DND-41 (cell line): ENCODE measurements at regions not wholly inside any gene's neighbourhood (a gene's known extent, or its start where the extent isn't known, plus 50 kb on each side); places are given as distances from the start of the nearest gene placed in this dataset.

Experiments used
- ATAC-seq: fragments of 200-7000 bp; cut with Tn5 transposase; 3 replicates; pipeline ENCODE4 v1.9.1; 2021; ENCODE audit warnings: low read depth; ENCODE audit not compliant: insufficient read depth
- DNase-seq: peaks from one replicate; pipeline ENCODE4 v3.0.0-alpha.2; 2020
- H2AFZ ChIP-seq: 2 replicates; pipeline ENCODE4 v1.6.0; 2012; ENCODE audit warnings: low read depth, low read length
- H3K27ac ChIP-seq: 2 replicates; pipeline ENCODE4 v1.5.1; 2012; ENCODE audit warnings: low read length, inconsistent platforms
- H3K27me3 ChIP-seq: fragments of 200-600 bp; sonication (generic); 2 replicates; pipeline ENCODE4 v1.6.0; 2012; ENCODE audit warnings: low read length, mild to moderate bottlenecking, inconsistent platforms; ENCODE audit not compliant: insufficient read depth, poor library complexity
- H3K36me3 ChIP-seq: 2 replicates; pipeline ENCODE4 v1.5.1; 2012; ENCODE audit warnings: low read length, inconsistent platforms; ENCODE audit not compliant: insufficient read depth
- H3K4me1 ChIP-seq: 2 replicates; pipeline ENCODE4 v1.5.1; 2012; ENCODE audit warnings: mild to moderate bottlenecking, low read length; ENCODE audit not compliant: insufficient read depth
- H3K4me2 ChIP-seq: 2 replicates; pipeline ENCODE4 v1.6.0; 2012; ENCODE audit warnings: mild to moderate bottlenecking, moderate library complexity, low read length, inconsistent platforms; ENCODE audit not compliant: insufficient read depth
- H3K4me3 ChIP-seq, 2 experiments: fragments of 200-600 bp in 1 of 2; shearing (Covaris generic) in 1 of 2; 2 replicates each; pipeline ENCODE4 v1.5.1; 2012 to 2016; ENCODE audit warnings: inconsistent platforms in 2 of 2, low read length in 2 of 2, mild to moderate bottlenecking in 2 of 2, low read depth in 1 of 2, moderate library complexity in 1 of 2
- H3K79me2 ChIP-seq: 2 replicates; pipeline ENCODE4 v1.6.0; 2012; ENCODE audit warnings: low read length, inconsistent platforms; ENCODE audit not compliant: insufficient read depth
- H3K9ac ChIP-seq: 2 replicates; pipeline ENCODE4 v1.6.0; 2012; ENCODE audit warnings: low read depth, mild to moderate bottlenecking, inconsistent platforms, low read length, moderate library complexity
- H3K9me3 ChIP-seq: 2 replicates; pipeline ENCODE4 v1.5.1; 2012; ENCODE audit warnings: low read length, moderate library complexity, mild to moderate bottlenecking, inconsistent platforms; ENCODE audit not compliant: insufficient read depth, severe bottlenecking
- H4K20me1 ChIP-seq: 2 replicates; pipeline ENCODE4 v1.6.0; 2012; ENCODE audit warnings: low read length; ENCODE audit not compliant: insufficient read depth
- EZH2 ChIP-seq: IDR thresholded peaks from 3 replicates; pipeline ENCODE4 v1.6.1; 2012; ENCODE audit warnings: borderline replicate concordance, low read depth, mild to moderate bottlenecking, moderate library complexity, low read length, inconsistent platforms; ENCODE audit not compliant: severe bottlenecking
- TF ChIP-seq, protein P1 (sequence below): IDR thresholded peaks from 2 replicates; pipeline ENCODE4 v1.5.1; 2012; ENCODE audit warnings: borderline replicate concordance, low read length, moderate library complexity, mild to moderate bottlenecking; ENCODE audit not compliant: poor library complexity, severe bottlenecking; ENCODE audit errors: extremely low read depth

DNA sequence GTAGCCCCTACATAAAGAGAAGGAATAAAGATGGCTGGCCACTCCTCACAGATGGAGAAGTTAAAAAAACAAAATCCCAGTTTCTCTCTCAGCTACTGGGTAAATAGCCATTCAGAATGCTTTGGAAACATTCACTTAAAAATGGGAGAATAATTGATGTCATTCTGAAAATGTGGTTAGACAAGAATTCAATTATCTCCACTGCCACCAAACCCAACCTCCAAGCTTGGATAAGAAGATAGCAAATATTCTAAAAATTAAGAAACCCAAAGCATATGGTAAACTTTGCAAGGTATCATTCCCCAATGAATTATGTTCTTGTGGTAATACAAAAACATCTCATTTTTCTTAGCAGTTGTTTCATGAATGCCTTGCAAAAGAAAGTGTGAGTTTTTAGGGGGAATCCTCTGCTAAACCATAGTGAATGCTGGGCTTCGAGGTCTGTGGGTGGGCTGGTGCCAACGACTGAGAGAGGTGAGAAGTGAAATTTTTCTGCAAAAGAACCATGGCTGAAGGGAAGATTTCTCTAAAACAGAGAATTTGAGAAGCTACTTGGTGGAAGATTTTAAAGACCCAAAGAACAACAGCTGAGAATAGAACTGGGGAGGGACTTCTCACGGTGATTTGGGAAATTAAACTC, 497.9 kb upstream of the JARID2 start:
- no peak overlapping the region for H3K4me3 ChIP-seq
- H2AFZ ChIP-seq = no peak overlapping the region
- TF ChIP-seq EZH2 = no peak
- TF ChIP-seq, protein P1, sequence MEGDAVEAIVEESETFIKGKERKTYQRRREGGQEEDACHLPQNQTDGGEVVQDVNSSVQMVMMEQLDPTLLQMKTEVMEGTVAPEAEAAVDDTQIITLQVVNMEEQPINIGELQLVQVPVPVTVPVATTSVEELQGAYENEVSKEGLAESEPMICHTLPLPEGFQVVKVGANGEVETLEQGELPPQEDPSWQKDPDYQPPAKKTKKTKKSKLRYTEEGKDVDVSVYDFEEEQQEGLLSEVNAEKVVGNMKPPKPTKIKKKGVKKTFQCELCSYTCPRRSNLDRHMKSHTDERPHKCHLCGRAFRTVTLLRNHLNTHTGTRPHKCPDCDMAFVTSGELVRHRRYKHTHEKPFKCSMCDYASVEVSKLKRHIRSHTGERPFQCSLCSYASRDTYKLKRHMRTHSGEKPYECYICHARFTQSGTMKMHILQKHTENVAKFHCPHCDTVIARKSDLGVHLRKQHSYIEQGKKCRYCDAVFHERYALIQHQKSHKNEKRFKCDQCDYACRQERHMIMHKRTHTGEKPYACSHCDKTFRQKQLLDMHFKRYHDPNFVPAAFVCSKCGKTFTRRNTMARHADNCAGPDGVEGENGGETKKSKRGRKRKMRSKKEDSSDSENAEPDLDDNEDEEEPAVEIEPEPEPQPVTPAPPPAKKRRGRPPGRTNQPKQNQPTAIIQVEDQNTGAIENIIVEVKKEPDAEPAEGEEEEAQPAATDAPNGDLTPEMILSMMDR = no peak
- H3K4me2 ChIP-seq = no peak overlapping the region
- H3K79me2 ChIP-seq = no peaks in the 10 kb centered on the region
- H3K27ac ChIP-seq = no peak overlapping the region
- no peaks in the 10 kb centered on the region for H4K20me1 ChIP-seq
- ATAC-seq (no peak), DNase-seq (no peak)
- no peaks in the 10 kb centered on the region for H3K36me3 ChIP-seq
- no peak overlapping the region for H3K9ac ChIP-seq
- H3K4me1 ChIP-seq = no peaks in the 10 kb centered on the region
- H3K27me3 ChIP-seq = no peaks in the 10 kb centered on the region
- no peaks in the 10 kb centered on the region for H3K9me3 ChIP-seq

DNA sequence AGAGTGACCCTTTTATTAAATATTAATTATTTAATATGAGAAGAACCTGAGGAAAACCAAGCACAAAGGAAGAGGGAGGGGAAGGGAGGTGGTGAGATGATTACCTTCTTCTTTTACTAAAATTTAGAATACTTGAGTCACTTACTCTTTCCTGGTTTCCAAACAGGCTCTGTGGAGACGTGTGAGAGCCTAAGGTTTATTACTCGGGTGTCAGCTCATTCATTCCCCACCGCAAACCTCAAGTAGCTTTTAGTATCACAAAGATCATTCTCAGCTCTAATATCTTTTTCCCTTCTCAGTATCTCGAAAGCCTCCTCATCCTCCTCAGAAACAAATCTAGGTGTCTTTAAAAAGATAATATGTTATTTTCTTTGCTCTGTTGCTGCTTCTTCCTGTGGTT, 497.2 kb upstream of the JARID2 start:
- H3K79me2 ChIP-seq = no peaks in the 10 kb centered on the region
- no peak for DNase-seq
- no peaks in the 10 kb centered on the region for H3K9me3 ChIP-seq
- H3K4me3 ChIP-seq = no peak overlapping the region
- H3K36me3 ChIP-seq = no peaks in the 10 kb centered on the region
- no peak for TF ChIP-seq EZH2
- TF ChIP-seq, protein P1 = no peak
- no peak overlapping the region for H2AFZ ChIP-seq
- no peak overlapping the region for H3K4me2 ChIP-seq
- H4K20me1 ChIP-seq = no peaks in the 10 kb centered on the region
- ATAC-seq = no peak
- H3K27me3 ChIP-seq = no peaks in the 10 kb centered on the region
- no peak overlapping the region for H3K27ac ChIP-seq
- no peak overlapping the region for H3K9ac ChIP-seq
- H3K4me1 ChIP-seq = no peaks in the 10 kb centered on the region

DNA sequence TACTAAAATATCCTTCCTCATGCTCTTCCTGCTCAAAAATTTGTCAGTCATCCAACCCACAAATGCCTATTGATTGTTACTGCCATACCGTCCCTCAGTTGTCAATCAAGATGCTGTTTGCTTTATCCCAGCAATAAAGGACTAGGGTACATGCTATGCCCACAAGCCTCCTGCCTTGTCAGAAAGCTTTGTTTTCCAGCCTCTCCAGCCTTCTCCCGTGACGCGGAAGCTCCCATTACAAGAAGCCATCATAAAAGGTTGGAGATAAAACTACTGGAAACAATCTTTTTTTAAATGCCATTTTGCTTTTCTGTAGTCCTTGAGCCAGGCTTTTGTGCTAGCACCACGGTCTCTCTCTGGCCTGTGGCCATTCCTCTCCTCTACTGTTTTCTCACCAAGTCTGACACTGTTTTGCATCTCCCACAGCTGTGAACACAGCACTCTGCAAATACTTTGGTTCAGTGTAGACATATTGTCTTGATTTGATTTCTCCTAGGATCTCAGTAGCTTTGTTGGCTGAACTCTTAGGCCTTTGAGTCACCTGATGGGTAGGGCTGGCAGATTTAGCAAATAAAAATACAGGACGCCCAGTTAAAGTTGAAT, 495.7 kb upstream of the JARID2 start:
- Histone ChIP-seq H2AFZ (no peak overlapping the region), H3K9ac (no peak overlapping the region), H3K36me3 (no peaks in the 10 kb centered on the region), H3K79me2 (no peaks in the 10 kb centered on the region), H4K20me1 (no peaks in the 10 kb centered on the region), H3K4me1 (no peaks in the 10 kb centered on the region), H3K9me3 (no peaks in the 10 kb centered on the region), H3K4me2 (no peak overlapping the region), H3K27ac (no peak overlapping the region), H3K27me3 (no peaks in the 10 kb centered on the region), H3K4me3 (no peak overlapping the region)
- TF ChIP-seq, protein P1 = no peak
- no peak for TF ChIP-seq EZH2
- DNase-seq (no peak), ATAC-seq (no peak)
